Heart right ventricle (tissue), 16 donors: ENCODE measurements at regions not wholly inside any gene's neighbourhood (a gene's known extent, or its start where the extent isn't known, plus 50 kb on each side); places are given as distances from the start of the nearest gene placed in this dataset.

Experiments used
- ATAC-seq, 8 donors: fragments of 200-7000 bp; cut with Tn5 transposase; one replicate each; pipeline ENCODE4 v1.9.1; 2020; ENCODE audit warnings: mild to moderate bottlenecking in 8 of 8, moderate library complexity in 8 of 8, moderate number of reproducible peaks in 1 of 8
- DNase-seq, 2 donors: peaks; one replicate each; pipeline ENCODE4 v3.0.0-alpha.2; 2020
- H3K27ac ChIP-seq, 10 donors: fragments of 200-600 bp; sonication (generic) in 2 of 10; one replicate each; pipeline versions ENCODE4 v1.5.0 to v1.8.0; 2020 to 2022; ENCODE audit warnings: mild to moderate bottlenecking in 3 of 10
- H3K27me3 ChIP-seq, 7 donors: fragments of 200-600 bp; one replicate each; pipeline ENCODE4 v1.8.0; 2021 to 2022; ENCODE audit warnings: mild to moderate bottlenecking in 2 of 7
- H3K36me3 ChIP-seq, 9 donors: fragments of 200-600 bp; sonication (generic) in 1 of 9; one replicate each; pipeline versions ENCODE4 v1.5.0 to v1.8.0; 2020 to 2022; ENCODE audit warnings: mild to moderate bottlenecking in 2 of 9
- H3K4me1 ChIP-seq, 9 donors: fragments of 200-600 bp; sonication (generic) in 1 of 9; one replicate each; pipeline versions ENCODE4 v1.5.0 to v1.8.0; 2020 to 2022; ENCODE audit warnings: mild to moderate bottlenecking in 4 of 9
- H3K4me3 ChIP-seq, 10 donors: fragments of 200-600 bp; sonication (generic) in 2 of 10; one replicate each; pipeline versions ENCODE4 v1.5.0 to v1.8.0; 2020 to 2022; ENCODE audit warnings: mild to moderate bottlenecking in 7 of 10, moderate library complexity in 2 of 10
- H3K9me3 ChIP-seq, 11 donors: fragments of 200-600 bp in 10 of 11; sonication (generic) in 2 of 11; one replicate each; pipeline versions ENCODE4 v1.5.0 to v1.8.0; 2013 to 2022; ENCODE audit warnings: mild to moderate bottlenecking in 2 of 11, control low read depth in 1 of 11, moderate library complexity in 1 of 11
- CTCF ChIP-seq, 9 donors: fragments of 200-600 bp; sonication (generic) in 2 of 9; IDR thresholded peaks; one replicate each; pipeline versions ENCODE4 v1.5.0 to v1.8.0; 2021 to 2022; ENCODE audit warnings: antibody characterized with exemption in 9 of 9, mild to moderate bottlenecking in 5 of 9, moderate library complexity in 1 of 9
- WGBS, 2 donors: extraction: QIAGEN DNeasy Blood & Tissue Kit; methylation state at CpG; one replicate each; pipeline ENCODE4 v1.1.7; 2013; ENCODE audit warnings: inconsistent platforms in 1 of 2; 5-methylcytosine and 5-hydroxymethylcytosine counted together
- intact Hi-C, 10 donors: fragments of 100-400 bp; cut with DNase I; formaldehyde crosslinking; loops; one replicate each; pipeline versions ENCODE4 v1.11.1 to v1.14.2; 2022
- donor health status: Arrhythmogenic right ventricular cardiomyopathy.
- donor health status: ischemic (EF 13 %, LVEDD 7.1; RV severe dilation, severe dysfunction).
- donor health status: healthy with polysubstance abuse.
- donor health status: DM: no; HTN: yes; CAD: no.
- donor health status: DM: no; HTN: no; CAD: no.
- donor health status: ischemic (EF 25% LVEDD 6.9; RV normal size, moderate dysfunction).
- donor health status: ischemic (EF 25% LVEDD 5.7; RV mildly dilated, moderate dysfunction).
- donor health status: healthy.
- donor health status: DM: yes; HTN: yes; CAD: no.
- donor health status: Ischemic cardiomyopathy.
- donor health status: ischemic (EF 35%, LVEDD 5.7; RV mildly dilated, moderate dysfunction).
- donor health status: nonischemic (EF 11% LVEDD 7.7; RV severe dilation, severe dysfunction).
- donor health status: DM: yes; HTN: yes; CAD: no.
- donor health status: PGD.
- donor health status: ischemic (EF 29% LVEDD 5.4; RV normal size, mild dysfunction).
- donor health status: nonischemic (EF 23%, LVEDD 6.1; RV moderate dilation, normal function).

GRCh38 chr20:40890635-40891034 is 138.0 kb upstream of the TOP1 start:
- Histone ChIP-seq H3K27me3 (peaks cover 0 to 6% (median 0%) of the 10 kb centered on the region in 7 donors), H3K9me3 (no peaks in the 10 kb centered on the region), H3K36me3 (no peaks in the 10 kb centered on the region), H3K4me1 (peaks cover 0 to 10% (median 4%) of the 10 kb centered on the region in 9 donors), H3K27ac (no peak overlapping the region), H3K4me3 (no peak overlapping the region)
- no peak for DNase-seq
- TF ChIP-seq CTCF (IDR thresholded peaks at IDR 0.05), result no peak
- no peak for ATAC-seq
- intact Hi-C loops, result no loop called here

- peaks cover 0 to 10% (median 4%) of the 10 kb centered on the region in 9 donors for H3K4me1 ChIP-seq
- H3K4me3 ChIP-seq, result no peak overlapping the region
- H3K36me3 ChIP-seq, result no peaks in the 10 kb centered on the region
- DNase-seq (no peak), ATAC-seq (no peak)
- no peaks in the 10 kb centered on the region for H3K9me3 ChIP-seq
- H3K27ac ChIP-seq, result no peak overlapping the region
- no peak for TF ChIP-seq CTCF (IDR thresholded peaks at IDR 0.05)
- H3K27me3 ChIP-seq, result peaks cover 0 to 6% (median 0%) of the 10 kb centered on the region in 7 donors
- intact Hi-C loops, result no loop called here
Measured at GRCh38 chr20:40891351-40891750, 137.3 kb upstream of the TOP1 start.

GRCh38 chr20:40892642-40893041 is 136.0 kb upstream of the TOP1 start:
- Histone ChIP-seq H3K27ac (no peak overlapping the region), H3K9me3 (no peaks in the 10 kb centered on the region), H3K27me3 (peaks cover 0 to 6% (median 0%) of the 10 kb centered on the region in 7 donors), H3K4me1 (peaks cover 0 to 10% (median 4%) of the 10 kb centered on the region in 9 donors), H3K4me3 (no peak overlapping the region), H3K36me3 (no peaks in the 10 kb centered on the region)
- 63 to 66% methylated on average over 2 of the region's 2 CpGs for WGBS, 2 donors
- intact Hi-C loops, result no loop called here
- no peak for DNase-seq
- no peak for TF ChIP-seq CTCF (IDR thresholded peaks at IDR 0.05)
- ATAC-seq, result peak in 1 of 8 donors; percentile 39

- no peaks in the 10 kb centered on the region for H3K36me3 ChIP-seq
- ATAC-seq (peak in 5 of 8 donors; percentile 37 to 61 (median 42)), DNase-seq (no peak)
- H3K9me3 ChIP-seq, result no peaks in the 10 kb centered on the region
- H3K4me3 ChIP-seq, result no peak overlapping the region
- H3K27me3 ChIP-seq, result peaks cover 0 to 5% (median 0%) of the 10 kb centered on the region in 7 donors
- H3K27ac ChIP-seq, result no peak overlapping the region
- peaks cover 0 to 10% (median 4%) of the 10 kb centered on the region in 9 donors for H3K4me1 ChIP-seq
- intact Hi-C loops, result no loop called here
- 54 to 82% methylated on average over 1 of the region's 1 CpG for WGBS, 2 donors
- no peak for TF ChIP-seq CTCF (IDR thresholded peaks at IDR 0.05)
Measured at GRCh38 chr20:40893610-40894236, 134.9 kb upstream of the TOP1 start.
